ENCODE measurements at regions not wholly inside any gene's neighbourhood (a gene's known extent, or its start where the extent isn't known, plus 50 kb on each side); places are given as distances from the start of the nearest gene placed in this dataset.

DNA sequence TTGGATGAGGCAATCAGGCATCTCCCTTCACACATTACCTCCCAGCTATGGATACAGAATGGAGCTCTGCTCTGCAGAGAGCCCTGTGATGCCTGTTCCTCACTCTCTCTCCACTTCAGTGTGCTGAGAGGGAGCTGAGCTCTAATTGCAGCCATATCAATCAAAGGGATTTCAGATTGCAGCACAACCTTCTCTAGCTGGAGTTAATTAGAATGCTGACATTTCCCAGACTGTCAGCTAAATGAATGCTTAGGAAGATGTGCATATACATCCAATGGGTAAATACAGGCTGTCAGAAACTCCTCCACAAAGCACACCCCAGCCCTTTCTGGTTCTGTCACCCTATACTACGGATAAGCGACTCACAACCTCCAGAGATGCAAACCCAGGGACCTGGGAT, 402.6 kb downstream of the EIPR1 start:
- no peak for DNase-seq

DNA sequence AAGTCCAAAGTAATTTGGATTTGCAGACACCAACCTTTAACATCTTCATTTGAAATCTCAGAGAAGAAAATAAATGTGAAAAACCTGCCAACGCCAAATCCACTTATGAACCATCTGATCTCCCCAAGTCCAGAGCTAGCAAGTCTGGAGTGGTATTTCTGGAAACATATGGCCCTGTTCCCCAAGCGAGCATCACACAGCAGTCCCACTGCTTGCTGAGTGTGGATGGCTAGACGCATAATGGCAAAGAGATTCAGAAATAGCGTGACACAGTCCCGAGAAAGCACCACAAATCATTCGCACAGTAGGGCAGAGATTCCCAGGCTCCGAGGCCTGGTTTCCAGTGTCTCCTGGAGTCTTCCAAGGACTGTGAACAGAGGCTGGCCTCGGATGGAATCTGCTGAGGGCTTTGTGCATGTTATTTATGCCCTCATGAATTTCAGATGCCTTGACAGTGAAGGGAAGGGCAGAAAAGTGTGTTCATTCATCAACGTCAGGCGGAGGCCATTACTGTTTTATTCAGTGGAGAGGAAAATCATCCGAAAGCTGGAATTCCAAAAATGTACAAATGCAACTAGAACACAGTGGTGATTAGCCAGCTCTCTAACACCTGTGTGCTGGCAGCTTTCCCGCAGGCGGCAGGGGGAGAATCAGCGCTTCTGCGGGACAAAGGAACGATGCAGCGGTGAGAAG, 417.0 kb downstream of the EIPR1 start:
- DNase-seq = no peak

DNA sequence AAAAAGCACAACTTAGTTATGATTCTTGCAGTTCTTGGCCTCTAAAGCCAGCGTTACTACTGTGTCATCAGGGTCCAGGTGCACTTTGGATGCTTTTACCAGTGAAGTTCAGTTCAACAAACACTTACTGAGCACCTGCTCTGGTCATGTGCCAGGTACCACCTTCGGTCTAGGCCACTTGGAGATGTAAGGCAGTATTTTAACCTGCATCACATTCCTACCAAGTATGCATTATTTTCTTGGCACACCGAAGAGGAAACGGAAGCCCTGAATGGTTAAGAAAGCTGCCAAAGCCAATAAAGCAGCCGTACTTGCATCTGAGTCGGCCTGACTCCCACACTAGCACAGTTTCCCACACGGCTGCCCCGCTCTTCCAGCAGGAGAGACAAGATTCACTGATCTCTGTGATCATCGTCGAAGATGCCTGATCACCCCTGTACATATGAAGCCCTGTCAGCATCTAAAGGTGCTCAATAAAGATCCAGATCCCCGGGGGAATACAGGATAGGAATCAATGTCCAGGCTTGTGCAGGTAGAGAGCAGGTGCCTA, 427.1 kb downstream of the EIPR1 start:
- DNase-seq = no peak

DNA sequence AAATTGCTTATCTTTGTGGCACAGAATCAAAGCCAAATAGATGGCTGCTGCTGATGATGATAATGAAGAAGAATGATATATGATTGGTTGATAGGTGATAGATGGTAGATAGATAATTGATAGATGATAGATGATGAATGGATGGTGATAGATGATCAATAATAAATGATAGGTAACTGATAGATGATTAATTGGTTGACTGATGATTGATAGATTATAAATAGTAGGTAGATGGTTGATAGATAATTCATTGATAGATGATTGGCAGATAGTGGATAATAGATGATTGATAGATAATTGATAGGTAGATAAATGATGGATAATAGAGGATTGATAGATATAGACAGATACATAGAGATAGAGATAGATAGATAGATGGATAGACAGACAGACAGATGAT, 430.2 kb downstream of the EIPR1 start:
- no peak for DNase-seq

DNA sequence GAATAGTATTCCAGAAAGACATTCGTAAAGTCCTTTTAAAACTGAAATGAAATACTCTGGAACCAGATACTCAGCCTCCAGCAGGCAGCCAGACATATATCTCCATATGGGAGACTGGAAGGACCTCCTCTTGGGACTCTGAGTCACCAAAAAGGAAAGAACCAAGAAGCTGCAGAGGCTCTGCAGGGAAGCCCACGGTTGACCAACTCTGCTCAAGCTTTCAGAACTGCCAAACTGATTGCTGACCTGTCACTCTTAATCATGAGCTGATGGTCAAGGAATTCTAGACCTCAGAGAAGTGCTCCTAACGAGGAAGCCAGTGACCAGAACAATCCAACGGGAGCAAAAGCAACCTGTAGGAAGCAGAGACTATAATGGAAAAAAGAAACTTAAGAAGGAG, 434.7 kb downstream of the EIPR1 start:
- no peak for DNase-seq

DNA sequence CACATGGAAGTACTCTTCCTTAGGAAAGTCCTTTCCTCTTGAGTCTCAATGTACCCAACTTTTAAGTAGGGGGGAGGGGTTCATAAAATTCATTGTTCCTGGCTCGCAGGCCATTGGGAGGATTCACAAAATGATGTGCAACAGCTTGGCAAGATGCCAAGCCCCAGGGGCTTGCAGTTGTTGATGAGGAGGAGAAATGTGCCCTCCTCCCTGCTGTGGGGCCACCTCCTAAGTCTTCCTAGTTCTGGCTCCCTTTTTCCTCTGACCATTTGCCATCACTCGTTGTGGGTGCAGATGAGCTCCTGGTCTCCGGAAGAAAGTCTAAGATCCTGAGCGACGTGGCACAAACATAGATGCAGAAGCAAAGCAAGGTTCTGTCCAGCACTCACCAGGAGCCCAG, 435.4 kb downstream of the EIPR1 start:
- DNase-seq = peak; percentile 4

DNA sequence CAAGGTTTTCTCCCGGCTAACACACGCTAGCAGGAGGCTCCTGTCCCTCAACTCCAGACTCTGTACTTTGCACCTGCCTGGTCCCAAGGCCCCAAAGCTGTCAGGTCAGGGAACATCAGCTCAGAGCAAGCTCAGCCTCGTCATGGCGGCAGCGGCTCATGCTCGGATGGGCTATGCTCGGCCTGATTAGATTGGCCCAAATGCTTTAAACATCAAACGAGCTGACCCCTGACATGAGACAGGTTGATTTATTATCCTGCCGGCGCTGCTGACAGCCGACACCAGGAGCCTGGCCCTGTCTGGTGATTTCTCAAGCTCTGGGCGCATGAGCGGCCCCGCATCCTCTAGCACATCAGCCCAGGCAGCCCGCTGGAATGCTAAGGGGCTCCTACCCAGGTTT, 436.4 kb downstream of the EIPR1 start:
- no peak for DNase-seq

DNA sequence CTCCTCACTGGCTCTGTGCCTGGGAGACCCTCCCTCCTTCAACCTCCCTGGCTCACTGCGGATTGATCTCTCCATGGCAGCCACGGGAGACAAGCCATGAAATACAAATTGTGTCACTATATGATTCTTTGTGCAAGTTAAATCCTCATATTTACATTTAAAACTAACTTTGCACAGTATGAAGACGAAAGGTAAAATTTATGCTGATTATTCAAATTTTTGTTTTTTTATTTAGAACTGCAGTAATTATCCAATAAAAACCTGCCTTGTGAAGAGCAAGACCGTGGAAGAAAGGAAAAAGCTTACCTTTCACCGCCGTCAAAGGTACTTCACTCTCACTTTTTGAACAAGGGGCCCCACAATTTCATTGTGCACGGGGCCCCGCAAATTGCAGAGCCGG, 436.9 kb downstream of the EIPR1 start:
- DNase-seq = no peak

DNA sequence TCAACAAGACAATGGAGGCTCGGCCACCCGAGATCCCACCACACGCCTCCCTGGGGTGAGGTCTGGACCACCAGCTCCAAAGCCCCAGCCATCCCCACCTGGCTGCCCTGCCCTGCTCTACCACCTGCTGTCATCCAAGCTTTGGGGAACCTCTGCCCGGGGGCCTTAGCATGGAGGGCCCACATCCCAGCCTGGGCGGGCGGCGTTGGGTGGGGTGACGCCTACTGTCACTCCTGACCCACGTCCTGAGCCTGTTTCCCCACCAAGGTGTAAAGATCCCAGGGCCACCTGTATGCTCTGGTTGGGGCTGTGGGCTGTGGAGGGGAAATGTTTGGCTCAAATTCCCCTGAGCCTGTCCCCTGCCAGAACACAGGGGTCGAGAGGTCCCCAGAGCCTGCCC, 437.6 kb downstream of the EIPR1 start:
- no peak for DNase-seq

DNA sequence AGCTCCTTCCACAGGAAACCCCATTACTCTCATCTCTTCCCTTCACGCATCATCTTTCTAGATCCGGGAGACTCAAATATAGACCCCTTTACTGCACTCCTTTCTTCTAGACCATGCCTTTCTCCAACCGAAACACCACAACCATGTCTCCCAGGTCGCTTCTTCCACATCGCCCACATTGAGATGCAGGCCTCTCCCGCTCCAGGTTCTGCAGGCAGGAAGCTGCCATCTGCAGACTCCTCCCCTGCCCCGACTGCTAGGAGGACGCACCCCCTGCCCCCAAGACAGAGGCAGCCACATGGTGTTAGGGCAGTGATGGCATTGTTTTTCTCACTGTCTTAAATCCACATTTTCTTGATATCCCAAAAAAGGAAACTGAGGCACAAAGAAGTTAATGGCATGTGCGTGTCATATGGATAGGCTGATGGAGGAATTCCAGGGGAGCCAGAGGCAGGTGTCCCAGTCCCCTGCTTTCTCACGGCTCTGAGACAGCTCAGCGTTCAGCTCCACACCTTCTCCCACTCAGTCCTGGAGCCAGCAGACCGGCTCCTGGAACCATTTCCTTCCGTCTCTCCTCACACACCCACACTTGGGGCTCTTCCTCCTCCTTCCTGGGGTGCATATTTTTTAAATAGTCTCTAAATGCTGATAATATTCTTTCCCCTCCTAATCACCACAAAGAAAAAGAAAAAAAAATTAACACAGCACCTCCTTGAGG, 438.4 kb downstream of the EIPR1 start:
- DNase-seq = no peak

DNA sequence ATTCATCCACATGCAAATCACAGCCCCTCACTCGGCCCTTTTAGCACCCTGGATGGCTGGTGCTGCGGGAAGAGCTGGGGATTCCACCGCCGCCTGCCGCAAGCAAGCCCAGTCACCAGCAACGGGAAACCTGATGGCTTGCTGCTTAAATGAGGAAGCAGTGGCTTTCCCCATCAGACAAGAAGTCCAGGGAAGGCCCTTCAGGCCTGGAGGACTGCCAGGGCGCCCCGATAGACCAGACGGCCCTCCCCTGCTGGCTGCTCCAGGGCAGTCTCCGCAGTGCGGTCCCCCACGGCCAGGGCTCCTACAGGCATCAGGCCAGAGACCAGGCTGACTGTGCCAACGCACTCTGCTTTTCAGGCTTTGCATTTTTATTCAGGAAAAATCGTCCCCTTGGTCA, 439.1 kb downstream of the EIPR1 start:
- no peak for DNase-seq

DNA sequence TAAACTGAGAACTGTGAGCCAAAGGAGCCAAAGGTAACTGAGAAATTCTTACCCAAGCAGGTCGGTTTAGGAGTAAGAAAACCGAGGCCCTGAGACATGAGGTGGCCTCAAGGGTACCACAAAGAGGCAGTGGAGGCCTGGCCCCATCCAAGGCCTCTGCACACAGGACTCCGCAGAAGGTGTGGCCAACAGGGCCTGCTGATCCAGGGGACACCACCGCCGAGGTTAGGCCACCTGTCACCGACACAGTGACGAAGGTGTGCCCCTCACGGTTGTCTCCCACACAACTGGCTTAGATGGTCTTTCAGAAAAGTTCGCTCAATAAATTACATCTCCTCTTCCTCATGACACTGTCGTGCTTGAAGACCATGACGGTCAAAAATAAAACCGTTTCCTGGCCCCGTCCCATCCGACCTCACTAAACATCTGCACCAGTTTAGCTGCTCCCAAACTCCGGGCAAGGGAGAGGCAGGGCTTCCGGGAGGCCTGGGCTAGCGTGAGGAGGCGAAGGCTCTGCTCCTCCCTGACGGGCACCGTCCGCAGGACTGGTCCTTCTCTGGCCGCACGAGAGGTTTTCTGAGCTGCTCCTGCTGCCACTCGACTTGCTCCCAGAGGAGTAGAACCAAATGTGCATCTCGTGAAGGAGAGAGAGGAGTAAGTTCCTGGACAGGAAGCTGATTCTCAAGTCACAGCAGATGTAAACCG, 442.0 kb downstream of the EIPR1 start:
- DNase-seq = no peak

DNA sequence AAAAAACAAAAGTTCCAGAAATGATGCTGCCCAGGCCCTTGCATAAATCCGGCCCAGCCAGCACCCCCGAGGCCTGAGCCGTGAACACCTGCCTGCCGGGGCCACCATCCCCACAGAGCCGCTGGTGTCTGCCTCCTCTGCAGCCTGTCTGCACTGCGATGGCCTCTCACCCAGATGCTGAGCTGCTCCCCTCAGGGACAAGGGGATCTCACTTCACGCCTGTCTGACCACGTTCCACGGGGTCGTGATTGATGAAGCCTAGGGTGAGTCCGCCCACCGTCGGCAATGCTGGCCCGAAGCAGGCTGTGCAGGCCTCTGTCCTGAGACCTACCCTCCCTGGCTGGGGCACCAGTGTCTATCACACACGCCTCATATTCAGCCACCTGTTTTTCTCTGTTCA, 444.2 kb downstream of the EIPR1 start:
- no peak for DNase-seq

DNA sequence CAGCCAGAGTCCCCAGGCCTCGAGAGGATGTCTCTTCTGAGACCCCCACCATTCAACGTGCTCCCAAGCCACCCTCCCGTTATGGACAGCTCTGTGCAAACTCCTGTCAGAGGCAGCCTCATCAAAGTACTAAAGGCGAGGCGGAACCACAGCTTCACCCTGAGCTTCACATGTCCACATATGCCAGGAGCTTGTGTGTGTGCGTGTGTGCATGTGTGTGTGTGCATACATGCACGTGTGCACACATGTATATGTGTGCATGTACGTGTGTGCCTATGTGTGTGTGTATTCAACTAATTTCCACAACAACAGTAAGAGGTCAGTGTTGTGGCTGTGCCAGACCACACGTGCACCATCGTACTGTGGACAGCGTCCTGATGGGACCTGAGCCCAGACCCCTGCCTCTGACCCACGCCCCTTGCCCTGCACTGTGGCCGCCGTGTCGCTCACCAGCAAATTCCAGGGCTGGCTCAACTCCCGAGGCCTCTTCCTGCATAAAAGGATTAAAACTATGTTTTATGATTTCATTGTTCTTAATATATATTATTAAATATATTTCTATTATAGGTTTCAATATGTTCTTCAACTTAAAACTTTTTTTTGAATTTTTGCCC, 444.8 kb downstream of the EIPR1 start:
- no peak for DNase-seq

DNA sequence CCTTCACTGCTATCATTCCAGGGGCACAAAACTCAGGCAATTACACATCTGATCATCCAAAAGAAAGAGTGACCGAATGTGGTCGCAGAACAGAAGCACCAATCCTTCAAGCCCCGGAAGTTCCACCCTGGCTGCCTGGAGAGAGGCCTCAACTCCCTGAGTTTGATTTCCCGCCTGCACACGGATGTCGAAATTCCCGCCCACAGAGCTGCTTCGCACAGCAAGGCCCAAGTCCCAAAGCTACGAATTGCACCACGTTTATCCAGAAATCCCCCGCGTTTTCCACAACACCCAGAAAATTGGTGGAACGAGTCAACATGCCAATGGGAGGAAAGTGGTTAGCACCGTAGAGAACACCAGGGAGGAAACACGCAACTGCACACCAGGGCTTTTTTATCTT, 445.4 kb downstream of the EIPR1 start:
- no peak for DNase-seq

DNA sequence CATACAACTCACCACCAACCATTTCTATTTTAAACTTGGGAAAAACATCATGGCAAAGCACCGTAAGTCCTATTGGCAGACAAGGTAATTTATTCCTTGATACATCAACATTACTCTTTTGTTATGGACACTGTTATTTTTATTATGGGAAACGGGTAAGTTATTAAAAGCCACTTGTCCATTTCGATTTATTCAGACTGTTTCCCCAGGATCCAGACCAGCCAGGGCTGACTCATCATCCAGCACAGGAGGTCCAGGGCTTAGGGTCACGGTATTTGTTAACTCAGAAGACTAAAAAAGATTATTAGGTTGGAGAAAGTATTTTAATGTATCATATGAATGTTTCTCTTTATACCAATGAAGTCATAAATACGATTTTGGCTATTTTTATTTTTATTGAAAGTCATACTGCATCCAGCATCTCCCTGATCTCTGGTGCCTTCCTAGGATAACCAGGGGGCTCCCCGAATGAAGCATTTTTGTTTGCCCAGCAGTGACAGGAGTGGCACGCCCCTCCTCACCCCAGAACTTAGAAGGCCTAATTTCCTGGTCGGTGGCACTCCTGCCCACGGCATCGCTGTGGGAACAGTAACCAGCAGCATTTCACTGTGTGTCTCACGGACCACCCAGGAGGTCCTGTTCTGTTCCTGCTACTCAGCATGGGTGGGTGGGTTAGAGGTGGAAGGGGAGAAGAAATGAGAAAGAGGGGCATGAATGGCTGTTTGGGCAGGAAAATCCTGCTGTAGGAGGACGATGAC, 446.1 kb downstream of the EIPR1 start:
- DNase-seq = no peak

DNA sequence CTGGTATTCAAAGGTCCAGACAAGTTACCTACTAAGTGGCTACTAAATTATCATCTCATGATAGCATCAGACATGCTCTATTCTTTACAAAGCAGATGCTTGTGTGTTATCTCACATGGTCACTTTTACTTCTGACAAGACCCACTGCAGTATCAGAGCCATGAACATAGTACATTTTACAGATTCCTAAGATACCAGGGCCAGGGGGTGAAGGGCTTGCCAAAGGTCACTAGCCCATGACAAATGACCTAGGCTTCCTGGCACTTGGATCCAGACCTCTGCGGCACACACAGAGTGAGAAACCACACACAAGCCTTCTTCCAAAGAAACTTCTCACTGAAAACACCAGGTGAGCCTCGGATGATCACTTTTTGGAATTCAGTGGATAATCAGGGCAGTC, 446.8 kb downstream of the EIPR1 start:
- DNase-seq = no peak

DNA sequence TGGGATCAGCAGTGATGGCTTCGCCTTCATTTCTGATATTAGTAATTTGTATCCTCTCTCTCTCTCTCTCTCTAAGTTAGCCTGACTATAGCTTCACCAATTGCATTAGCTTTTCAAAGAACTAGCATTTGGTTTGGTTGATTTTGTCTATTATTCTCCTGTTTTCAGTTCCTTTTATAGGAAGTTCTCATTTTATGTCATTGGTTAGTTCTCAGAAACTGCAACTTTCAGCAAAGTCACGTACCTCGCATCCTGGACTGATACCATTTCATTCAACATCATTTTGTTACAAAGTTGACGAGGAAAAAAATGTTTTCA, 450.8 kb downstream of the EIPR1 start:
- DNase-seq = no peak

DNA sequence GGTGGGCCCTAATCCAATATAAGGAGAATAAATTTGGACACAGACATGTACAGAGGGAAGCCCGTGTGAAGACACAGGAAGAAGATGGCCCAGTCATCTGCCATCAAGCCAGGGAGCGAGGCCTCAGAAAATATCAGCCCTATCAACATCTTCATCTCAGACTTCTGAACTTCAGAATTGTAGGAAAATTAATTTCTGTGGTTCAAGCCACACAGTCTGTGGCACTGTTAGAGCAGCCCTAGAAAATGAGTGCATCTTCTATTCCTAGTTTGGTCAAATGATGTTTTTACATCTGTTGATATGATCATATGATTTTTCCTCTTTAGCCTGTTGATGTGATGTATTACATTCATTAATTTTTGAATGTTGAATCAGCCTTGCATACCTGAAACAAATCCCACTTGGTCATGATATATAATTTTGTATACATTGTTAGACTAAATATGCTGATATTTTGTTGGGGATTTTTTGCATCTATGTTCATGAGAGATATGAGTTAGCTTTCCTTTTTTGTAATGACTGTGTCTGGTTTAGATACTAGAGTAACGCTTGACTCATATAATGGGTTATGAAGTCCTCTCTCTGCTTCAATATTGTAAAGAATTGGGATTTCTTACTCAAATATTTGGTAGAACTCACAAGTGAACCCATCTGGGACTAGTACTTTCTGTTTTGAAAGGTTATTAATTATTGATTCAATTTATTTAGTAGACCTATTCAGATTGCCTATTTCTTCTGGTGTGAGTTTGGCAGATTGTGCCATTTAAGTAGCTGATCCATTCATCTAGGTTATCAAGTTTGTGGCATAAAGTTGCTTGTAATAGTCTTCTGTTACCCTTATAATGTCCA, 451.4 kb downstream of the EIPR1 start:
- DNase-seq = no peak

DNA sequence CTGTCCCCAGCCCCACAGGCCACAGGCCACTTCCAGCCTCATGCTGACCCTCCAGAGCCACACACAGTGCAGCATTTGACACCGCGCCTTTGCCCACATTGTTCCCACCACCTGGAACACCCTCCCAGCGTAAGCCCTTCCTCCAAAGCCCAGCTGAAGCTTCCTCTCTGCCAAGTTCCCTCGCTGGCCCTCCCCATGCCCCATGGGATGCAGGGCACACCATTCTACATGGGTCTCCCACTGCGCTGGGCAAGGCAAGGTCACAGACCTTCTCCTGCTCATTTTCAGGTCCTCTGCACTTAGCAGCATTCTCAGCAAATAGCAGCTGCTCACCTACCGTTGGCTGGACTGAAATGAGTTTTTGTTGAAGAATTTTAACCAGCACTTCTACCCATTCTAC, 455.5 kb downstream of the EIPR1 start:
- DNase-seq = no peak

DNA sequence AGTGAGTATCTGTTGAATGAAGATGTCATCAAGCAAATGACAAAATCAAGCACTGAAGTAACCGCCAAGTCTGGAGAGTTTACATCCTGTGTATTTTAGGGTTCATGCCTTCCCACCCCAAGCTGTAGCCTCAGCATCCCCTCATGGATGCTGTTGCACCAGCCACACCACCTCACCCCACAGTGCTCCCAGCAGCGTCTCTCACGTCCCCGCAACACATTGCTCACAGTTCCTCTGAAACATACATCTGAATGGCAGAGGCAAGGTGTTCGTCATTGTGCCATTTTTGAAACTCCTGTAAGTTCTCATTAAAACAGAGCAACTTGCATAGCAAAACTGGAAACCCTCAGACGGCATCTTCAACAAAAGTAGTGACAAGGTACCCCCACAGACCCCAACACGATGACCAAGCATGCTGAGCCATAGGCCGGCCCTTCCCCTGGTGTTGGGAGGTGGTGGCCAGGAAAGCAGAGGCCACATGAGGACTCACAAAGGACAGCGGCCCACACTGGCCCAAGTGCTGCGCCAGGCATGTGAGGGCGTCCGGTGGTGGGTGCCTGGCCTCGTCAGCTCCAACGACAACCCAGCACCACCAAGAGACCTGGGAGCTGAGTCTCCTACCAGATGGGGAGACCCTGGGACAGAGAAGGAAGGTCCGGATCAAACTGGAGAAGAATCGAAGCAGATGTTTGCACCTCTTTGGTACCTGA, 456.5 kb downstream of the EIPR1 start:
- no peak for DNase-seq
